ENCODE measurements at regions not wholly inside any gene's neighbourhood (a gene's known extent, or its start where the extent isn't known, plus 50 kb on each side); places are given as distances from the start of the nearest gene placed in this dataset.

- Histone ChIP-seq H3K27me3 (no peaks in the 10 kb centered on the region), H3K4me1 (no peaks in the 10 kb centered on the region), H3K9me3 (no peaks in the 10 kb centered on the region), H3K27ac (no peak overlapping the region), H3K4me3 (no peak overlapping the region), H3K36me3 (no peaks in the 10 kb centered on the region)
- WGBS, 2 donors, result 62 to 80% methylated on average over 1 of the region's 1 CpG
- no peak for DNase-seq
- intact Hi-C loops (cut with DNase I), result no loop called here
- TF ChIP-seq POLR2A (IDR thresholded peaks at IDR 0.05) (no peak), CTCF (IDR thresholded peaks at IDR 0.05) (no peak)
Measured at GRCh38 chr2:107002735-107003134, 116.8 kb upstream of the ST6GAL2 start.

- DNase-seq, result no peak
- intact Hi-C loops (cut with DNase I), result no loop called here
- no peaks in the 10 kb centered on the region for H3K9me3 ChIP-seq
- H3K27ac ChIP-seq, result no peak overlapping the region
- TF ChIP-seq POLR2A (IDR thresholded peaks at IDR 0.05), result no peak
- TF ChIP-seq CTCF (IDR thresholded peaks at IDR 0.05), result no peak
- 79 to 85% methylated on average over 6 of the region's 6 CpGs for WGBS, 2 donors
- H3K4me3 ChIP-seq, result no peak overlapping the region
- H3K4me1 ChIP-seq, result peaks cover 0 to 4% (median 0%) of the 10 kb centered on the region in 3 donors
- H3K36me3 ChIP-seq, result no peaks in the 10 kb centered on the region
- H3K27me3 ChIP-seq, result no peaks in the 10 kb centered on the region
Measured at GRCh38 chr2:107005853-107006252, 119.9 kb upstream of the ST6GAL2 start.

DNA sequence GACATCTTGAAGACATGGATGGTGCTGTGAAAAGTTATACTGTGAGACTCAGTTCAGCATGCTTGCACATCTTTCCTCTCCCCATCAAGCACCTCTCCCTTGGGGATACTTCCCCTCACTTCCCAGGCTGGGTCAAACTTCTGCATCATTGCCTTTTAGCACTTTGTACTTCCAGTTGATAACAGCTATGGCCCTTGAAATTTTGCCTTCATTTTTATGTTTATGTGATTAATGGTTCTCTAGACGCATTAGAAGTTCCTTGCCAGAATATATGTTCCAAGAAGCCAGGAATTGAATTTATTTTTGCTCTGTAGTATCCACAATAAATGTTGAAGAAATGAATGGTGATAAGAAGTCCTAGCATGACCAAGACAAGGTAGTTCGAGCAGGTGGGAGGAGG lies 120.9 kb upstream of the ST6GAL2 start:
- no peaks in the 10 kb centered on the region for H3K9me3 ChIP-seq
- no peak overlapping the region for H3K4me3 ChIP-seq
- no peaks in the 10 kb centered on the region for H3K27me3 ChIP-seq
- TF ChIP-seq CTCF (IDR thresholded peaks at IDR 0.05) (no peak), POLR2A (IDR thresholded peaks at IDR 0.05) (no peak)
- DNase-seq, result no peak
- WGBS, 2 donors, result 57 to 78% methylated on average over 2 of the region's 2 CpGs
- intact Hi-C loops (cut with DNase I), result no loop called here
- H3K4me1 ChIP-seq, result peaks cover 0 to 4% (median 0%) of the 10 kb centered on the region in 3 donors
- H3K36me3 ChIP-seq, result no peaks in the 10 kb centered on the region
- no peak overlapping the region for H3K27ac ChIP-seq

- H3K9me3 ChIP-seq, result no peaks in the 10 kb centered on the region
- H3K4me3 ChIP-seq, result no peak overlapping the region
- H3K36me3 ChIP-seq, result no peaks in the 10 kb centered on the region
- no peak for DNase-seq
- no peaks in the 10 kb centered on the region for H3K27me3 ChIP-seq
- peaks cover 0 to 4% (median 0%) of the 10 kb centered on the region in 3 donors for H3K4me1 ChIP-seq
- intact Hi-C loops (cut with DNase I), result no loop called here
- 52 to 89% methylated on average over 3 of the region's 3 CpGs for WGBS, 2 donors
- no peak overlapping the region for H3K27ac ChIP-seq
- TF ChIP-seq CTCF (IDR thresholded peaks at IDR 0.05) (no peak), POLR2A (IDR thresholded peaks at IDR 0.05) (no peak)
Measured at GRCh38 chr2:107007927-107008326, 122.0 kb upstream of the ST6GAL2 start.

GRCh38 chr2:107008843-107009242 lies 122.9 kb upstream of the ST6GAL2 start:
- TF ChIP-seq POLR2A (IDR thresholded peaks at IDR 0.05), result no peak
- Histone ChIP-seq H3K9me3 (no peaks in the 10 kb centered on the region), H3K27ac (no peak overlapping the region), H3K27me3 (no peaks in the 10 kb centered on the region), H3K4me3 (no peak overlapping the region), H3K36me3 (no peaks in the 10 kb centered on the region), H3K4me1 (peaks cover 0 to 4% (median 0%) of the 10 kb centered on the region in 3 donors)
- 70 to 76% methylated on average over 3 of the region's 3 CpGs for WGBS, 2 donors
- intact Hi-C loops (cut with DNase I), result no loop called here
- no peak for DNase-seq

- TF ChIP-seq CTCF (IDR thresholded peaks at IDR 0.05) (no peak), POLR2A (IDR thresholded peaks at IDR 0.05) (no peak)
- intact Hi-C loops (cut with DNase I), result no loop called here
- no peaks in the 10 kb centered on the region for H3K27me3 ChIP-seq
- peaks cover 0 to 4% (median 0%) of the 10 kb centered on the region in 3 donors for H3K4me1 ChIP-seq
- WGBS, 2 donors, result 86 to 91% methylated on average over 3 of the region's 3 CpGs
- no peaks in the 10 kb centered on the region for H3K36me3 ChIP-seq
- H3K27ac ChIP-seq, result no peak overlapping the region
- no peaks in the 10 kb centered on the region for H3K9me3 ChIP-seq
- no peak for DNase-seq
- H3K4me3 ChIP-seq, result no peak overlapping the region
Measured at GRCh38 chr2:107009275-107009674, 123.3 kb upstream of the ST6GAL2 start.

Data from esophagus squamous epithelium (tissue), 5 donors.